Progenitor cell of endocrine pancreas (in vitro differentiated cells): ENCODE measurements at regions not wholly inside any gene's neighbourhood (a gene's known extent, or its start where the extent isn't known, plus 50 kb on each side); places are given as distances from the start of the nearest gene placed in this dataset.

Experiments used
- DNase-seq: peaks from one replicate; pipeline ENCODE4 v3.0.0; 2021; ENCODE audit warnings: low spot score; ENCODE audit not compliant: unreplicated experiment
- H3K27ac Mint-ChIP-seq: 2 replicates; pipeline ENCODE4 v1.8.0; 2021; ENCODE audit warnings: mild to moderate bottlenecking, moderate library complexity, mixed read lengths
- H3K27me3 Mint-ChIP-seq: 2 replicates; pipeline ENCODE4 v1.8.0; 2021; ENCODE audit warnings: mixed read lengths
- H3K36me3 Mint-ChIP-seq: 2 replicates; pipeline ENCODE4 v1.8.0; 2022; ENCODE audit warnings: mixed read lengths; ENCODE audit not compliant: insufficient read depth
- H3K4me1 Mint-ChIP-seq: 2 replicates; pipeline ENCODE4 v1.8.0; 2021; ENCODE audit warnings: low read depth, mixed read lengths
- H3K4me3 Mint-ChIP-seq: 2 replicates; pipeline ENCODE4 v1.8.0; 2021; ENCODE audit warnings: low read depth, mild to moderate bottlenecking, moderate library complexity, mixed read lengths
- H3K9me3 Mint-ChIP-seq: 2 replicates; pipeline ENCODE4 v1.8.0; 2021; ENCODE audit warnings: low read depth, mixed read lengths
- CTCF ChIP-seq: fragments of 200-600 bp; sonication (generic); IDR thresholded peaks from one replicate; pipeline ENCODE4 v1.5.0; 2021; ENCODE audit warnings: antibody characterized with exemption, mild to moderate bottlenecking; ENCODE audit not compliant: unreplicated experiment

GRCh38 chr4:8701126-8702019 lies 108.8 kb downstream of the CPZ start:
- H3K27ac Mint-ChIP-seq: no peak overlapping the region
- peaks cover 3% of the 10 kb centered on the region for H3K4me1 Mint-ChIP-seq
- no peaks in the 10 kb centered on the region for H3K36me3 Mint-ChIP-seq
- DNase-seq: no peak
- no peak for TF ChIP-seq CTCF
- peaks cover 5% of the 10 kb centered on the region for H3K9me3 Mint-ChIP-seq
- no peak overlapping the region for H3K4me3 Mint-ChIP-seq
- H3K27me3 Mint-ChIP-seq: peaks cover 35% of the 10 kb centered on the region

DNA sequence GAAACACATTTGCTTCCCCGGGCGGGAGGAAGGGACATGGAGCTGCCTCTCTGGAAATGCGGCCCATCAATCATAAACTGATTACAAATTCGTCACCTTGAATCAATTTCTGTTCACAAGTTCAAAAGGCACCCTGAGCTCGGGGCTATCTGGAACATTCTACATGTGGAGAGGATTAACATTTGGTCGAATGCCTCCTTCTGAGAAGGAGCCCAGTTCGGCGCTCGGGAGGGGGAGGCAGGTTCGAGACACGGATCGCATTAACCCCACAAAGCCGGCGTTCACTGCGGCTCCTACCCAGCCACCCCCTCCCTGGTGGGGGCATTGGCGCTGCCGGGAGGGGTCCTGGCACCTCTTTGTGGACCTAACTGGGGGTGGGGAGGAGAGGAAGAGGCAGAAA lies 108.0 kb downstream of the CPZ start:
- Mint-ChIP-seq H3K4me1 (peaks cover 3% of the 10 kb centered on the region), H3K36me3 (no peaks in the 10 kb centered on the region)

DNA sequence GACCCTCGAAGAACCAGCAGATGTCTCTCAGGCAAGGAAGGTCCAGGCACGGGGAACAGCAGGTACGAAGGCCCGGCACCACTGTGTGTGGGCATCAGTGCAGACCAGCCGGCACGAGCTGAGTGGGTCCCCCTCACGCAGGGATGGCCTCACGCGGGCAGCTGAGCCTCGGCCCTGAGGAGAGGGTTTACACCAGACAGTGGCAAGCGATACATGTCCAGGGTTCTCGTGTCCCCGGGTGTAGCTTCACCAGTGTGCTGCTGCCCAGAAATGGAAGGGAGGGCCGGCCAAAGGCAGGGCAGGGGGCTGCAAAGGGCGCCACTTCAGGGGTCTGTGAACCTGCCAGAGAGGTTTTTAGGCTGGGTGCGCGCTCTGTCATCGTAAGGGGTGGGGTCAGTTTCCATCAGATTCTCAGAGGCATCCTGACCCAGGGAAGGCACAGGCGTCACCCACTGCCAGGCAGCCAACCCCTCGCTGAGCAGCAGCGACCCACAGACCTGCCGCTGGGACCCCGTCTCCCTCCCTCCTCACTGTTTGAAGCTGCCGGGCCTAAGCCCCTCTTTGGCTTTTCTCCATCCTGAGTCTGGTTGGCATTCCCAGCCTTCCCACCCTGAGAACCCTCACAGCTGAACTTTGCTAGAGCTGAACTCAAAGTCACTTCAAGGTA lies 107.0 kb downstream of the CPZ start:
- Mint-ChIP-seq H3K4me3 (no peak overlapping the region), H3K27me3 (peaks cover 32% of the 10 kb centered on the region), H3K4me1 (peaks cover 3% of the 10 kb centered on the region), H3K27ac (no peak overlapping the region), H3K36me3 (no peaks in the 10 kb centered on the region), H3K9me3 (peaks cover 5% of the 10 kb centered on the region)
- DNase-seq: no peak
- TF ChIP-seq CTCF: no peak

More for the DNA sequence above, 108.0 kb downstream of the CPZ start:
- no peak for TF ChIP-seq CTCF
- H3K4me3 Mint-ChIP-seq: no peak overlapping the region
- H3K9me3 Mint-ChIP-seq: peaks cover 5% of the 10 kb centered on the region
- H3K27me3 Mint-ChIP-seq: peaks cover 32% of the 10 kb centered on the region
- H3K27ac Mint-ChIP-seq: no peak overlapping the region
- no peak for DNase-seq

DNA sequence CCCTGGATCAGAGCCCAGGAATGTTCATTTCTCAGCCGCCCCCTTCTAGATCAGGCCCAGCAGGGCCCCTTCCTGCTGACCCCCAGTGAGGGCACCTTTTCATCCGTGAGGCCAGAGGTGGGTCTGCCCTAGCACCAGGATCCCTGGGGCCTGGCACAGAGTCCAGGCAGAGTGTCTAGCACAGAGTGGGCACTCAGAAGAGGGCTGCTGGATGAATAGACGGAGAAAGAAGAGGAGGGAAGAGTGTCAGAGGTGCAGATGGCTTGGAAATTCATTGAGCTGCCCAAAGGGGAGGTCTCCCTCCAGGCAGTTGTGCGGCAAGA lies 106.5 kb downstream of the CPZ start:
- peaks cover 5% of the 10 kb centered on the region for H3K9me3 Mint-ChIP-seq
- no peak overlapping the region for H3K27ac Mint-ChIP-seq
- H3K27me3 Mint-ChIP-seq: peaks cover 36% of the 10 kb centered on the region
- no peak for TF ChIP-seq CTCF
- H3K36me3 Mint-ChIP-seq: no peaks in the 10 kb centered on the region
- DNase-seq: no peak
- H3K4me3 Mint-ChIP-seq: no peak overlapping the region
- peaks cover 3% of the 10 kb centered on the region for H3K4me1 Mint-ChIP-seq

DNA sequence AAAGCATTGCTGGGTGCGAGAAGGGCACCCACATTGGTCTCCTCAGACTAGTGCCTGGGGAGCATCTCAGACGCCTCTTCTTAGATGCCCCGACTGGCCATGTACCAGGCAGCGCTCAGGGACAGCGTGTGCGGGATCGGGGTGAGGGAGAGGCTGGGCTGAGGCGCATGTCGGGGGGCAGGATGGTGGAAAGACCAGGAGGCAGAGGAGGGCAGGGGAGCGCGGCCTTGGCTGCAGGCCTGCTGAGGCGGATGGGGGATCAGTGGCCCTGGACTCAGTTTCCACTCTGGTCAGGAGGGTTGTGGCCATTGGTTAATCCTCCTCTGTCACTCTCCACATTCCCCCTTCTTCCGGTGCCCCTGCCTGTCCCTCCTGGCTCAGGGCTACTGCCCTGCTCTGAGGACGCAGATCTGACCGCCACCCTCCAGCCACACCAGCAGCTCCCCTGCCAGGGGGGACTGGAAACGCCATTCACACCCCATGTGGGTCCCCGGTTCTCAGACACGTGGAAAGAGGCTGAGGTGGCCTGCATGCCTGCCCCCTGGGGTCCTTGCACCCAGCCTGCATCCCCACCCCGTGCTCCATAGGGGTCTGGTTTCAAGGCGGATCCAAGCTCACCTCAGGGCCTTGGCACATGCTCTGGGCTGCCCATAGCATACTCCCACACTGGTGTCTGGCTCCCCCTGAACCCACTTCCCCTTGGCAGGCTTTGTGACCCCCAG lies 105.9 kb downstream of the CPZ start:
- no peak overlapping the region for H3K4me3 Mint-ChIP-seq
- H3K36me3 Mint-ChIP-seq: no peaks in the 10 kb centered on the region
- peaks cover 41% of the 10 kb centered on the region for H3K27me3 Mint-ChIP-seq
- H3K27ac Mint-ChIP-seq: no peak overlapping the region
- peaks cover 3% of the 10 kb centered on the region for H3K4me1 Mint-ChIP-seq
- H3K9me3 Mint-ChIP-seq: peaks cover 10% of the 10 kb centered on the region
- DNase-seq: no peak
- TF ChIP-seq CTCF: no peak
